ENCODE measurements at regions not wholly inside any gene's neighbourhood (a gene's known extent, or its start where the extent isn't known, plus 50 kb on each side); places are given as distances from the start of the nearest gene placed in this dataset.

DNA sequence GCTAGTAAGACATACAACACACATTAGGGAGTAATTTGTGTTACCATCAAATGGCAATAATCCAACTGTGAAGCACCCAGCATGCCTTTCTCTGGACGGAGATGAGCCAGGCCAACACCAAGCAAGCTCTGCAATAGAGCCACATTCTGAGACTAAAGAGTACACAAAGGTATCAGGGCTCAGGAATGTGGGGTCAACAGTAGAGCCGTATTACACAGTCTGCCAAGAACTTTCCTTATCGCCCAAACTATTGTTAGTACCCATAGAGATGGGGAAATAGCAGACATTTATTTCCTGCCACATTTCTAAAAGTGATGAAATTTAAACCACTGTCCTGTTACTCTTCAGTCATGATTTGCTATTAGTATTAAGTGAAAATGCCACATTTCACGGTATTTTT, 113.7 kb downstream of the BMP4 start:
- TF ChIP-seq CTCF (conservative IDR thresholded peaks at IDR 0.05; ENCODE audit: low read depth in 2 of 2), result no peak
- TF ChIP-seq, protein P1, sequence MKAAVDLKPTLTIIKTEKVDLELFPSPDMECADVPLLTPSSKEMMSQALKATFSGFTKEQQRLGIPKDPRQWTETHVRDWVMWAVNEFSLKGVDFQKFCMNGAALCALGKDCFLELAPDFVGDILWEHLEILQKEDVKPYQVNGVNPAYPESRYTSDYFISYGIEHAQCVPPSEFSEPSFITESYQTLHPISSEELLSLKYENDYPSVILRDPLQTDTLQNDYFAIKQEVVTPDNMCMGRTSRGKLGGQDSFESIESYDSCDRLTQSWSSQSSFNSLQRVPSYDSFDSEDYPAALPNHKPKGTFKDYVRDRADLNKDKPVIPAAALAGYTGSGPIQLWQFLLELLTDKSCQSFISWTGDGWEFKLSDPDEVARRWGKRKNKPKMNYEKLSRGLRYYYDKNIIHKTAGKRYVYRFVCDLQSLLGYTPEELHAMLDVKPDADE (IDR thresholded peaks at IDR 0.05), result no peak
- no peak for TF ChIP-seq EZH2phosphoT487 (IDR thresholded peaks at IDR 0.05; ENCODE audit: unreplicated experiment)
- TF ChIP-seq EZH2 (IDR thresholded peaks at IDR 0.05; ENCODE audit: low read depth, unreplicated experiment), result no peak
- TF ChIP-seq, protein P2, sequence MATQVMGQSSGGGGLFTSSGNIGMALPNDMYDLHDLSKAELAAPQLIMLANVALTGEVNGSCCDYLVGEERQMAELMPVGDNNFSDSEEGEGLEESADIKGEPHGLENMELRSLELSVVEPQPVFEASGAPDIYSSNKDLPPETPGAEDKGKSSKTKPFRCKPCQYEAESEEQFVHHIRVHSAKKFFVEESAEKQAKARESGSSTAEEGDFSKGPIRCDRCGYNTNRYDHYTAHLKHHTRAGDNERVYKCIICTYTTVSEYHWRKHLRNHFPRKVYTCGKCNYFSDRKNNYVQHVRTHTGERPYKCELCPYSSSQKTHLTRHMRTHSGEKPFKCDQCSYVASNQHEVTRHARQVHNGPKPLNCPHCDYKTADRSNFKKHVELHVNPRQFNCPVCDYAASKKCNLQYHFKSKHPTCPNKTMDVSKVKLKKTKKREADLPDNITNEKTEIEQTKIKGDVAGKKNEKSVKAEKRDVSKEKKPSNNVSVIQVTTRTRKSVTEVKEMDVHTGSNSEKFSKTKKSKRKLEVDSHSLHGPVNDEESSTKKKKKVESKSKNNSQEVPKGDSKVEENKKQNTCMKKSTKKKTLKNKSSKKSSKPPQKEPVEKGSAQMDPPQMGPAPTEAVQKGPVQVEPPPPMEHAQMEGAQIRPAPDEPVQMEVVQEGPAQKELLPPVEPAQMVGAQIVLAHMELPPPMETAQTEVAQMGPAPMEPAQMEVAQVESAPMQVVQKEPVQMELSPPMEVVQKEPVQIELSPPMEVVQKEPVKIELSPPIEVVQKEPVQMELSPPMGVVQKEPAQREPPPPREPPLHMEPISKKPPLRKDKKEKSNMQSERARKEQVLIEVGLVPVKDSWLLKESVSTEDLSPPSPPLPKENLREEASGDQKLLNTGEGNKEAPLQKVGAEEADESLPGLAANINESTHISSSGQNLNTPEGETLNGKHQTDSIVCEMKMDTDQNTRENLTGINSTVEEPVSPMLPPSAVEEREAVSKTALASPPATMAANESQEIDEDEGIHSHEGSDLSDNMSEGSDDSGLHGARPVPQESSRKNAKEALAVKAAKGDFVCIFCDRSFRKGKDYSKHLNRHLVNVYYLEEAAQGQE (IDR thresholded peaks at IDR 0.05; ENCODE audit: unreplicated experiment), result no peak
- no peak for TF ChIP-seq JUNB (IDR thresholded peaks at IDR 0.05; ENCODE audit: unreplicated experiment)
- no peak for TF ChIP-seq CREB1 (CRISPR knock-in tag; IDR thresholded peaks at IDR 0.05; ENCODE audit: low read depth)
- no peak for TF ChIP-seq POLR2AphosphoS5 (IDR thresholded peaks at IDR 0.05; ENCODE audit: low read depth)
- no peak for TF ChIP-seq ZNF331 (CRISPR knock-in tag; IDR thresholded peaks at IDR 0.05; ENCODE audit: low read depth)

Measured in GM23338 (cell line).